SK-N-MC (cell line): ENCODE measurements at regions not wholly inside any gene's neighbourhood (a gene's known extent, or its start where the extent isn't known, plus 50 kb on each side); places are given as distances from the start of the nearest gene placed in this dataset.

Experiments
- EZH2 ChIP-seq: fragments of 200-600 bp; sonication (generic); IDR thresholded peaks from one replicate; pipeline ENCODE4 v1.6.1; 2017; ENCODE audit warnings: antibody characterized with exemption
- POLR2AphosphoS5 ChIP-seq: IDR thresholded peaks from 2 replicates; pipeline ENCODE4 v1.6.1; 2012; ENCODE audit warnings: mild to moderate bottlenecking, low read depth, low read length, borderline replicate concordance

GRCh38 chr6:21459641-21460040 lies 133.9 kb upstream of the SOX4 start:
- TF ChIP-seq POLR2AphosphoS5 (no peak), EZH2 (no peak)
